ENCODE measurements at regions not wholly inside any gene's neighbourhood (a gene's known extent, or its start where the extent isn't known, plus 50 kb on each side); places are given as distances from the start of the nearest gene placed in this dataset.

- ChIA-PET POLR2A (no interaction called here), CTCF (no interaction called here)
- no peaks in the 10 kb centered on the region for H3K4me1 Mint-ChIP-seq
- no peaks in the 10 kb centered on the region for H3K36me3 Mint-ChIP-seq (ENCODE audit: low read depth)
- intact Hi-C loops (cut with micrococcal nuclease) = no loop called here
- H3K9me3 Mint-ChIP-seq = peaks cover 6% of the 10 kb centered on the region
- peaks cover 3% of the 10 kb centered on the region for H3K27me3 Mint-ChIP-seq
- no peak overlapping the region for H3K4me3 Mint-ChIP-seq
- TF ChIP-seq CTCF (IDR thresholded peaks at IDR 0.05) = no peak
- ATAC-seq (ENCODE audit: low read depth) = no peak
- H3K27ac Mint-ChIP-seq = no peak overlapping the region
- DNase-seq = no peak
Measured at GRCh38 chr9:2967766-2968165, 123.9 kb upstream of the PUM3 start.

GRCh38 chr9:2966565-2967300 lies 122.8 kb upstream of the PUM3 start:
- POLR2A ChIA-PET = no interaction called here
- no peak overlapping the region for H3K27ac Mint-ChIP-seq
- intact Hi-C loops (cut with micrococcal nuclease) = no loop called here
- H3K36me3 Mint-ChIP-seq (ENCODE audit: low read depth) = no peaks in the 10 kb centered on the region
- H3K9me3 Mint-ChIP-seq = no peaks in the 10 kb centered on the region
- no peak for DNase-seq
- CTCF ChIA-PET = no interaction called here
- ATAC-seq (ENCODE audit: low read depth) = no peak
- H3K4me1 Mint-ChIP-seq = no peaks in the 10 kb centered on the region
- no peak for TF ChIP-seq CTCF (IDR thresholded peaks at IDR 0.05)
- H3K27me3 Mint-ChIP-seq = peaks cover 3% of the 10 kb centered on the region
- H3K4me3 Mint-ChIP-seq = no peak overlapping the region

GRCh38 chr9:2964470-2964869 lies 120.6 kb upstream of the PUM3 start:
- Mint-ChIP-seq H3K27me3 (peaks cover 3% of the 10 kb centered on the region), H3K27ac (no peak overlapping the region), H3K9me3 (no peaks in the 10 kb centered on the region), H3K4me3 (no peak overlapping the region), H3K36me3 (ENCODE audit: low read depth) (no peaks in the 10 kb centered on the region), H3K4me1 (no peaks in the 10 kb centered on the region)
- POLR2A ChIA-PET = no interaction called here
- no peak for TF ChIP-seq CTCF (IDR thresholded peaks at IDR 0.05)
- intact Hi-C loops (cut with micrococcal nuclease) = no loop called here
- DNase-seq (no peak), ATAC-seq (ENCODE audit: low read depth) (no peak)
- CTCF ChIA-PET = no interaction called here

- ChIA-PET CTCF (no interaction called here), POLR2A (no interaction called here)
- Mint-ChIP-seq H3K27me3 (peaks cover 3% of the 10 kb centered on the region), H3K4me3 (no peak overlapping the region), H3K9me3 (no peaks in the 10 kb centered on the region), H3K36me3 (ENCODE audit: low read depth) (no peaks in the 10 kb centered on the region), H3K4me1 (no peaks in the 10 kb centered on the region), H3K27ac (no peak overlapping the region)
- no peak for TF ChIP-seq CTCF (IDR thresholded peaks at IDR 0.05)
- intact Hi-C loops (cut with micrococcal nuclease) = no loop called here
- DNase-seq (no peak), ATAC-seq (ENCODE audit: low read depth) (no peak)
Measured at GRCh38 chr9:2963307-2963706, 119.4 kb upstream of the PUM3 start.

- H3K27me3 Mint-ChIP-seq = peaks cover 3% of the 10 kb centered on the region
- DNase-seq = no peak
- H3K27ac Mint-ChIP-seq = no peak overlapping the region
- no peaks in the 10 kb centered on the region for H3K36me3 Mint-ChIP-seq (ENCODE audit: low read depth)
- no peak for TF ChIP-seq CTCF (IDR thresholded peaks at IDR 0.05)
- intact Hi-C loops (cut with micrococcal nuclease) = no loop called here
- H3K4me1 Mint-ChIP-seq = no peaks in the 10 kb centered on the region
- H3K9me3 Mint-ChIP-seq = no peaks in the 10 kb centered on the region
- ATAC-seq (ENCODE audit: low read depth) = no peak
- H3K4me3 Mint-ChIP-seq = no peak overlapping the region
- ChIA-PET CTCF (no interaction called here), POLR2A (no interaction called here)
Measured at GRCh38 chr9:2962471-2963172, 118.7 kb upstream of the PUM3 start.
